ENCODE measurements at regions not wholly inside any gene's neighbourhood (a gene's known extent, or its start where the extent isn't known, plus 50 kb on each side); places are given as distances from the start of the nearest gene placed in this dataset.
"Not testable (repeated sequence)": the region's sequence is repeated elsewhere in the genome, so short reads cannot be mapped to it uniquely, and the experiment has no call there.

DNA sequence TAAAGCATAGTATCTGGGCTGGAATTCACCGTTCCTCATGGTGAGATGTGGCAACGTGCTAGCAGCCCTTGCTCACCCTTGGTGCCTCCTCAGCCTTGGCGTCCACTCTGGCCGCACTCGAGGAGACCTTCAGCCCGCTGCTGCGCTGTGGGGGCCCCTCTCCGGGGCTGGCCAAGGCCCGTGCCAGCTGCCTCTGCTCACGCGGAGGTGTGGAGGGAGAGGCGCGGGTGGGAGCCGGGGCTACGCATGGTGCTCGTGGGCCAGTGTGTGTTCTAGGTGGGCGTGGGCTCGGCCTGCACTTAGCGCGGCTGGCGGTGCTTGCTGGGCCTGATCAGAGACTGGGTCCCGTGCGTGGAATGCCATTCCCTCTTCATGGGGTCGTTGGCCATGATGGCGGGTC, 424.2 kb downstream of the KCTD16 start:
- CTCF ChIA-PET = no interaction called here
- Mint-ChIP-seq H3K27me3 (ENCODE audit: low read depth) (peaks cover 7% of the 10 kb centered on the region), H3K4me1 (ENCODE audit: low read depth) (no peaks in the 10 kb centered on the region), H3K36me3 (ENCODE audit: low read depth) (no peaks in the 10 kb centered on the region), H3K4me3 (no peak overlapping the region), H3K27ac (no peak overlapping the region), H3K9me3 (peaks cover 8% of the 10 kb centered on the region)
- intact Hi-C loops (cut with micrococcal nuclease) = no loop called here
- no peak for DNase-seq

- H3K27me3 Mint-ChIP-seq (ENCODE audit: low read depth); DNase-seq; H3K4me1 Mint-ChIP-seq (ENCODE audit: low read depth); H3K27ac Mint-ChIP-seq; H3K4me3 Mint-ChIP-seq; intact Hi-C loops (cut with micrococcal nuclease); H3K36me3 Mint-ChIP-seq (ENCODE audit: low read depth); H3K9me3 Mint-ChIP-seq; CTCF ChIA-PET: not testable (repeated sequence)
These were observed 423.6 kb downstream of the KCTD16 start for GRCh38 chr5:144594234-144594633.

- no peaks in the 10 kb centered on the region for H3K36me3 Mint-ChIP-seq (ENCODE audit: low read depth)
- no peaks in the 10 kb centered on the region for H3K4me1 Mint-ChIP-seq (ENCODE audit: low read depth)
- no peak for DNase-seq
These were observed 415.0 kb downstream of the KCTD16 start for GRCh38 chr5:144585681-144586080.

DNA sequence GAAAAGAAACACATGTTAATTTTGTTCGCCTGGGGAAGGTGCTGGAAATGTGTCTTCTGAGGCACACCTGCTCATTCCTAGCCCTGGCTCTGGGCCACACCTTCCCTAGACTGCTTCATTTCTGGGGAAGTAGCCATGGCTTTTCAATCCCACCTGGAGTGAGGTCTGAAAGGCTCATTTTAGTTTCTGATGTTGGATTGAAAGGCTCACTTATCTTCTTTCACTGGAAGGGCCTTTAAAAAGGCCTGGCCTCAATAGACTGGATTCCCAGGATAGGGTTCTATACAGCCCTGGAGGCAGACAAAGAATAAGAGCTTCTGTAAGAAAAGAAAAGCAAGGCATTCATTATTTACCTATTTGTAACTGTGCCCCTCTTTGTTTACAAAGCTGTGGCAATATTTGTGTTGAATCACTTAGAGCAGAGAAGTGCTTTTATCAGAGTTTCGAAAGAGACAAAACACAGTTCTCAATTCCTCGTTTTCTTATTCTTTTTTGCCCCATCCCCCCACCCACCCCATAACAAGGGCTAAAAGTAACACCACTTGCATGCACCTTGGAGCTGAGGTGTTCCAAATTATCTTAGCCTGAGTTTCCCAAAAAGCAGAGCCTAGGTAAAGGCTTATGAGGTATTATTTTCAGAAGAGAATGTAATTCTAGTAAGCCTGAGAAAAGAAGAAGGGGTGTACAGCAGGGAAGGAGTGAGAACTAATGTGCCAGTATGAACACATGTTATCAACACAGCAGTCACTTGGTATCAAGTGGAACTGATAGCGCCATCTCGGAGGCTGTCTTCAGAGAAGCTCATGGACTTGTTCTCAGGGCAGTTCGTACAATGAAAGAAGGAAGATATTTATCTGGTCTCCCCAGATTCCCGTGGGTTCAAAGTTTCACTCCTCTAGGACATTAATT, 413.1 kb downstream of the KCTD16 start:
- no peak overlapping the region for H3K4me3 Mint-ChIP-seq
- H3K27me3 Mint-ChIP-seq (ENCODE audit: low read depth) = no peaks in the 10 kb centered on the region
- DNase-seq = no peak
- intact Hi-C loops (cut with micrococcal nuclease) = no loop called here
- H3K9me3 Mint-ChIP-seq = peaks cover 1% of the 10 kb centered on the region
- no peak overlapping the region for H3K27ac Mint-ChIP-seq
- CTCF ChIA-PET = no interaction called here
- H3K4me1 Mint-ChIP-seq (ENCODE audit: low read depth) = no peaks in the 10 kb centered on the region
- H3K36me3 Mint-ChIP-seq (ENCODE audit: low read depth) = no peaks in the 10 kb centered on the region

More at GRCh38 chr5:144585681-144586080, 415.0 kb downstream of the KCTD16 start:
- intact Hi-C loops (cut with micrococcal nuclease) = no loop called here
- CTCF ChIA-PET = no interaction called here
- Mint-ChIP-seq H3K9me3 (peaks cover 1% of the 10 kb centered on the region), H3K4me3 (no peak overlapping the region), H3K27me3 (ENCODE audit: low read depth) (no peaks in the 10 kb centered on the region), H3K27ac (no peak overlapping the region)

- no peak overlapping the region for H3K4me3 Mint-ChIP-seq
- H3K9me3 Mint-ChIP-seq = no peaks in the 10 kb centered on the region
- no peaks in the 10 kb centered on the region for H3K4me1 Mint-ChIP-seq (ENCODE audit: low read depth)
- intact Hi-C loops (cut with micrococcal nuclease) = no loop called here
- H3K27ac Mint-ChIP-seq = no peak overlapping the region
- CTCF ChIA-PET = no interaction called here
- DNase-seq = no peak
- no peaks in the 10 kb centered on the region for H3K27me3 Mint-ChIP-seq (ENCODE audit: low read depth)
- H3K36me3 Mint-ChIP-seq (ENCODE audit: low read depth) = no peaks in the 10 kb centered on the region
These were observed 411.4 kb downstream of the KCTD16 start for GRCh38 chr5:144582066-144582465.

DNA sequence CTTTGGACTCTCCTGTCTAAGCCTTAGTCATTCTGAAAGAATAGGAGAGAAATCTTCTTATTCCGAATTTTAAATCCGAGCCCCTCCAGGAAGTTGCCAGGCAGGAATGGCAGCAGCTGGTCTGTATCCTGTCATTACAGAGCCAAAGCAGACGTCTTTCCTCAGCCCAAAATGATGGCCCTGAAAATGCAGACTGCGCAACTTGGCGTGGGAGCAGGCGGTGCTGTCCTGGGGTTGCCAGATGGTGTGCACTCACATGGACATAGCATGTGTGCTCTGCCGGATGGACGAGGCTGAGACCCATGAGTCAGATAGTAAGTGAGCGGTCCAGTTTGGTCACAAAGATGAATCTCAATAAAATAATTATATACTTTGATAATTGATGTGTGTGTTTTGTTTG, 410.4 kb downstream of the KCTD16 start:
- Mint-ChIP-seq H3K27ac (no peak overlapping the region), H3K4me1 (ENCODE audit: low read depth) (no peaks in the 10 kb centered on the region), H3K36me3 (ENCODE audit: low read depth) (no peaks in the 10 kb centered on the region), H3K9me3 (no peaks in the 10 kb centered on the region), H3K27me3 (ENCODE audit: low read depth) (no peaks in the 10 kb centered on the region), H3K4me3 (no peak overlapping the region)
- no peak for DNase-seq
- CTCF ChIA-PET = no interaction called here
- intact Hi-C loops (cut with micrococcal nuclease) = no loop called here

DNA sequence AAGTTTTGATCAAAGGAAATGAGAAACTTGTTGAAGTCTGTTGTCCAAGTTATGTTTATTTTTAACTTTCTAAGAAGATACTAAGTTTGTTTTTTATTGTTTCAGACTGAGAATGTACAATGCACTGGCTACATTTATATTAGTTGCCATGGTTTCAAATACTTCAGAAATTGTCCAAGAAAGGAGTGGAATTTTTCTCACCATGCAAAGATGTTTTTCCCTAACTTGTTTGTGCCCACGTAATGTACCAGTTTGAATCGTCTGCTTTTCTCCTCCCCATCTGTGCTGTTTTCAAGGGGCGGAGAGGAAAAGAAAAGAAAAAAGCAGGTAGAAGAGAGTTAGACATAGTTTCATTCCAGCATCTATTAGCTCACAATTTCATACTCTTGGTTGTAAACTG, 407.0 kb downstream of the KCTD16 start:
- Mint-ChIP-seq H3K4me1 (ENCODE audit: low read depth) (no peaks in the 10 kb centered on the region), H3K27ac (no peak overlapping the region), H3K9me3 (no peaks in the 10 kb centered on the region), H3K4me3 (no peak overlapping the region), H3K36me3 (ENCODE audit: low read depth) (no peaks in the 10 kb centered on the region), H3K27me3 (ENCODE audit: low read depth) (no peaks in the 10 kb centered on the region)
- intact Hi-C loops (cut with micrococcal nuclease) = no loop called here
- CTCF ChIA-PET = no interaction called here
- no peak for DNase-seq

- H3K4me3 Mint-ChIP-seq = no peak overlapping the region
- DNase-seq = no peak
- H3K27me3 Mint-ChIP-seq (ENCODE audit: low read depth) = no peaks in the 10 kb centered on the region
- CTCF ChIA-PET = no interaction called here
- no peaks in the 10 kb centered on the region for H3K4me1 Mint-ChIP-seq (ENCODE audit: low read depth)
- H3K36me3 Mint-ChIP-seq (ENCODE audit: low read depth) = no peaks in the 10 kb centered on the region
- no peak overlapping the region for H3K27ac Mint-ChIP-seq
- intact Hi-C loops (cut with micrococcal nuclease) = no loop called here
- H3K9me3 Mint-ChIP-seq = no peaks in the 10 kb centered on the region
These were observed 405.1 kb downstream of the KCTD16 start for GRCh38 chr5:144575736-144576135.

- Mint-ChIP-seq H3K4me3 (no peak overlapping the region), H3K27me3 (ENCODE audit: low read depth) (no peaks in the 10 kb centered on the region), H3K4me1 (ENCODE audit: low read depth) (no peaks in the 10 kb centered on the region), H3K27ac (no peak overlapping the region), H3K36me3 (ENCODE audit: low read depth) (no peaks in the 10 kb centered on the region), H3K9me3 (peaks cover 17% of the 10 kb centered on the region)
- CTCF ChIA-PET = no interaction called here
- DNase-seq = no peak
- intact Hi-C loops (cut with micrococcal nuclease) = no loop called here
These were observed 396.7 kb downstream of the KCTD16 start for GRCh38 chr5:144567421-144567780.

- Mint-ChIP-seq H3K36me3 (ENCODE audit: low read depth) (no peaks in the 10 kb centered on the region), H3K4me3 (no peak overlapping the region), H3K27ac (no peak overlapping the region), H3K27me3 (ENCODE audit: low read depth) (no peaks in the 10 kb centered on the region), H3K4me1 (ENCODE audit: low read depth) (no peaks in the 10 kb centered on the region), H3K9me3 (peaks cover 17% of the 10 kb centered on the region)
- CTCF ChIA-PET = no interaction called here
- intact Hi-C loops (cut with micrococcal nuclease) = no loop called here
- no peak for DNase-seq
These were observed 396.2 kb downstream of the KCTD16 start for GRCh38 chr5:144566747-144567420.

DNA sequence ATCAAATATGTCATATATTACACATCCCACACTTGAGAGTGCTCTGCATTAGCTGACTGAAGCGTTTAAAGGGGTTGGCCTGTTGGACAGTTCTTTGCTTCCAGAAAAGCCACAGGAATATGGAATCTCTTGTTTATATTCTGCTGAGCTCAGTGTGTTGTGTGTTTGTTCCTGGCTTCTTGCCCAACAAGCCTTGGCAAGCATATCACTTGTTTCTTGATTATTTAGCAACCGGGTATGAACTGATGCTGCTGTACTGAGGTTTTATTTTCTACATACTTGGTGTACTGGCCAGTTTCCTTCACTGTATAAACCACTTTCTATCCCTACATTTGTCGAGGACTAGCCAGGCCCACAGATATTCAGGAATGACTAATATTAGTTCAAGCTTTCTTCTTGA, 378.9 kb downstream of the KCTD16 start:
- H3K4me3 Mint-ChIP-seq = no peak overlapping the region
- intact Hi-C loops (cut with micrococcal nuclease) = no loop called here
- no peak overlapping the region for H3K27ac Mint-ChIP-seq
- peaks cover 5% of the 10 kb centered on the region for H3K9me3 Mint-ChIP-seq
- no peaks in the 10 kb centered on the region for H3K4me1 Mint-ChIP-seq (ENCODE audit: low read depth)
- CTCF ChIA-PET = no interaction called here
- DNase-seq = no peak
- no peaks in the 10 kb centered on the region for H3K36me3 Mint-ChIP-seq (ENCODE audit: low read depth)
- H3K27me3 Mint-ChIP-seq (ENCODE audit: low read depth) = no peaks in the 10 kb centered on the region

DNA sequence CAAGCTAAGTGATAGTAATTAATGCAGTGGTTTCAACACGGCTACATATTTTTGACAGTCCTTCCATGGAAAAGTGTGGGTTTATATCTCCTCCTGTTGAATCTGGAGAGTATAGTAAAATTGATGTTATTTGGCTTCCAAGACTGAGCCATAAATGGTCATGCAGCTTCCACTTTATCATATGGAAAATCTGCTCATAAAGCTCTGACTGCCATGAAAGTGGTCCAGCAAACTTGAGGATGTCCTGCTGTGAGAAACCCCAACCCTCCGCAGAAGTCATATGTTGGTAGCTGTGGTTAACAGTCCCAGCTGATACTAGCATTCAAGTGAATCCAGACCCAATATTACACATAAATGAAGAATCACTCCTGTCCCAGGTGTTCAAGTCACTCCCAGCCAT, 378.3 kb downstream of the KCTD16 start:
- no peak for DNase-seq
- H3K36me3 Mint-ChIP-seq (ENCODE audit: low read depth) = no peaks in the 10 kb centered on the region
- no peak overlapping the region for H3K27ac Mint-ChIP-seq
- H3K27me3 Mint-ChIP-seq (ENCODE audit: low read depth) = no peaks in the 10 kb centered on the region
- no peaks in the 10 kb centered on the region for H3K4me1 Mint-ChIP-seq (ENCODE audit: low read depth)
- CTCF ChIA-PET = interaction anchor here (0.5 kb wide), 1 partner anchor 433 kb away, joined by 3 read pairs; no protein-coding TSS in a partner anchor
- peaks cover 5% of the 10 kb centered on the region for H3K9me3 Mint-ChIP-seq
- intact Hi-C loops (cut with micrococcal nuclease) = no loop called here
- no peak overlapping the region for H3K4me3 Mint-ChIP-seq

DNA sequence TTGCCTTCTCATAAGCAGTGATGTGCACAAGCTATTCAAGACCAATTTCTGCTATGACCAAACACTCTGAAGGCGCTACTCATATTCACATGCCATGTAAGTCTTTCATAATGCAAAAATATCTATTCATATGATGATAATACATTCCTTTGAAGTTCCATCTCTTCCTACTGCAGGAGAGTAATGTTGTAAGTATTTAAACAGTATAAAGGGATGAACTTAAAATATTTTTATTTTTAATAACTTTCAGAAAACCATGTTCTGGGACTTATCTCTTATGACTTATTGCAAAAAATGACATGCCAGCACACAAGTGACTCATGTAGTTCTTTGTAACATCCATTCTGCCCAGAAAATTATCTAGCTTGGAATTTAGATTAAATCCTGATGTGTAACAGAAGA, 376.4 kb downstream of the KCTD16 start:
- no peaks in the 10 kb centered on the region for H3K27me3 Mint-ChIP-seq (ENCODE audit: low read depth)
- H3K4me1 Mint-ChIP-seq (ENCODE audit: low read depth) = no peaks in the 10 kb centered on the region
- CTCF ChIA-PET = no interaction called here
- no peaks in the 10 kb centered on the region for H3K36me3 Mint-ChIP-seq (ENCODE audit: low read depth)
- H3K9me3 Mint-ChIP-seq = peaks cover 5% of the 10 kb centered on the region
- no peak for DNase-seq
- H3K4me3 Mint-ChIP-seq = no peak overlapping the region
- intact Hi-C loops (cut with micrococcal nuclease) = no loop called here
- no peak overlapping the region for H3K27ac Mint-ChIP-seq
